ENCODE measurements at regions not wholly inside any gene's neighbourhood (a gene's known extent, or its start where the extent isn't known, plus 50 kb on each side); places are given as distances from the start of the nearest gene placed in this dataset.

DNA sequence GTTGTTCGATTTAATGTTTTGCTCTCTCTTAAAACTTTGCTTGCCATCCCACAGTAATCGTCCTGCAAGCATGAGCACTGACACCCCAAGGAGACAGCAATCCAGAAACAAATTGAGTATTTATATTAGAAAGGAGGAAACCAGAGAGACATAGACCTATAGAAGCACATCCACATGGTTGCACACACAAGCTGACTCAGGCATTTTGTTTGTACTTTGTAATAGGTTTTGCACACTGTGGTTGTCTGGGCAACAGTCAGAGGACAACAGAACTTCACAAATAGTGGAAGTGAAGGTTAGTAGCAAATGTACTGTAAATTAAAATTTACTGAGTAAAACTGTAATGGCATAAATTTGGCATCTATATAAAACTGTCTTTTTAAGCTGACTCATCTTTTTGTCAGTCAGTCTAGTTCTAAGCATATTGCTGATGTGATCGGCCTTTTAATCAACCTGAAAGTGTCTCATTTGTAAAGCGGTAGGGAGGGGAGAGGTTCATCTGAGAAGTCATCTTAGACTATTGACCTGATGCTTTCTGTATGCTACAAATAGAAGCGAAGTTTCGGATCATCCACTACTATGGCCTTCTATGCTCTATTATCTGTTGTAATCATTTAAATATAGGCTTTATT lies 1624.7 kb downstream of the ARAP2 start:
- H3K4me1 ChIP-seq (ENCODE audit: control insufficient read depth, insufficient read depth, low read length) = no peaks in the 10 kb centered on the region
- no peaks in the 10 kb centered on the region for H3K36me3 ChIP-seq (ENCODE audit: control insufficient read depth, insufficient read depth, low read length)
- no peak overlapping the region for H3K4me3 ChIP-seq (ENCODE audit: low read depth, low read length)
- no peak overlapping the region for H3K9ac ChIP-seq (ENCODE audit: low read depth, low read length)
- H3K9me3 ChIP-seq (ENCODE audit: control insufficient read depth, insufficient read depth, low read length) = no peaks in the 10 kb centered on the region
- no peaks in the 10 kb centered on the region for H3K27me3 ChIP-seq (ENCODE audit: control insufficient read depth, insufficient read depth, low read length)

DNA sequence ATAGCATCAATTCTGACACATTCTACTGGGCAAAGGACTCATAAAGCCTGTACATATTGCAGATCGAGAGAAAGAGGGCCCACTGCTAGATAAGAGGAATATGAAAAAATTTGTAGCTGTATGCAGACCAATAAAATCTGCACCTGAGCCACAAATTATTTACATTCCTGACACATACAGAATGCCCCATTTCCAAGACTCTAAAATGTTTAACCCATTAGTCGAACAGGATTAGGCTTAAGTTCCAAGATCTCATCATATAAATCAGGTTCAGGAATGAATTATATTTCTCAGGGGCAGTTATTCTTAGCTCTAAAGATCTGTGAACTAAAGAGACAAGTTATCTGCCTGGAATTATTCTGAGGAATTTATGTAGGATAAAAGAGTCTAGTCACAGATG lies 1615.8 kb downstream of the ARAP2 start:
- Histone ChIP-seq H3K9me3 (ENCODE audit: control insufficient read depth, insufficient read depth, low read length) (no peaks in the 10 kb centered on the region), H3K4me1 (ENCODE audit: control insufficient read depth, insufficient read depth, low read length) (no peaks in the 10 kb centered on the region), H3K36me3 (ENCODE audit: control insufficient read depth, insufficient read depth, low read length) (no peaks in the 10 kb centered on the region), H3K27me3 (ENCODE audit: control insufficient read depth, insufficient read depth, low read length) (no peaks in the 10 kb centered on the region), H3K9ac (ENCODE audit: low read depth, low read length) (no peak overlapping the region), H3K4me3 (ENCODE audit: low read depth, low read length) (no peak overlapping the region)

DNA sequence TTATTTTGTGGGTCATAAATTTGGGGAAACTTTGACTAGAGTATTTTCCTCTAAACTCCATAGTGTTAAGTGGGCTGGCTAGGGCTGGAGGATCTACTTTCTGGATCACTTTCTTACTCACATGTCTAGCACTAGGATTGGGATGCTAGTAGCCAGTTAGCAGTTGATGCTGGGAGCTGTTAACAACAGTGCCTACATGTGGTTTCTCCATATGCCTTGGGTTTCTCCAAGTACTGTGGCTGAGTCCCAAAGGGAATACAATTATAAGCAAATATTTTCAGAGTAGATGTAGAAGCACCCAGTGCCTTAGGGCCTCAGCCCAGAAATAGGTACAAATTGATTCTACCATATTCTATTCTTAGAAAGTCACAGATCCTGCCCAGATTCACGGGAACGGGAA lies 1614.9 kb downstream of the ARAP2 start:
- Histone ChIP-seq H3K9me3 (ENCODE audit: control insufficient read depth, insufficient read depth, low read length) (no peaks in the 10 kb centered on the region), H3K27me3 (ENCODE audit: control insufficient read depth, insufficient read depth, low read length) (no peaks in the 10 kb centered on the region), H3K4me3 (ENCODE audit: low read depth, low read length) (no peak overlapping the region), H3K4me1 (ENCODE audit: control insufficient read depth, insufficient read depth, low read length) (no peaks in the 10 kb centered on the region), H3K9ac (ENCODE audit: low read depth, low read length) (no peak overlapping the region), H3K36me3 (ENCODE audit: control insufficient read depth, insufficient read depth, low read length) (no peaks in the 10 kb centered on the region)

DNA sequence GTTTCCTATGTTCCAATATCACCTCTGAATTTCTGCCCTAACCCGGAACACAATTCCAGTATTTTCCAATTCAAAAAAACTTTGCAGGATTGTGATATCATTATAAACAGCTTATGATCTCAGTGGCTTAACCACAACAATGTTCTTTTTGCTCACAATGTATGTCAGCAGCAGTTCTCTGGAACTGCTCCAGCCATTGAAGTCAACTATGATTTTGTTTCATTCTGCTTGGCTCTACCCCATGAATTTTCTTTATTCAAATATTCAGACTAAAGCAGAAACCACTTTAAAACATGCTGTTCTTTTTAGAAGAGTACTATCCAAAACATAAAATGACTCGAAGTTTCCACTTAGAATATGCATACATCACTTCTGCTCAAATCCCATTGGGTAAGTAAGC lies 1611.1 kb downstream of the ARAP2 start:
- no peaks in the 10 kb centered on the region for H3K27me3 ChIP-seq (ENCODE audit: control insufficient read depth, insufficient read depth, low read length)
- H3K9me3 ChIP-seq (ENCODE audit: control insufficient read depth, insufficient read depth, low read length) = no peaks in the 10 kb centered on the region
- H3K4me1 ChIP-seq (ENCODE audit: control insufficient read depth, insufficient read depth, low read length) = no peaks in the 10 kb centered on the region
- no peaks in the 10 kb centered on the region for H3K36me3 ChIP-seq (ENCODE audit: control insufficient read depth, insufficient read depth, low read length)
- no peak overlapping the region for H3K9ac ChIP-seq (ENCODE audit: low read depth, low read length)
- H3K4me3 ChIP-seq (ENCODE audit: low read depth, low read length) = no peak overlapping the region

DNA sequence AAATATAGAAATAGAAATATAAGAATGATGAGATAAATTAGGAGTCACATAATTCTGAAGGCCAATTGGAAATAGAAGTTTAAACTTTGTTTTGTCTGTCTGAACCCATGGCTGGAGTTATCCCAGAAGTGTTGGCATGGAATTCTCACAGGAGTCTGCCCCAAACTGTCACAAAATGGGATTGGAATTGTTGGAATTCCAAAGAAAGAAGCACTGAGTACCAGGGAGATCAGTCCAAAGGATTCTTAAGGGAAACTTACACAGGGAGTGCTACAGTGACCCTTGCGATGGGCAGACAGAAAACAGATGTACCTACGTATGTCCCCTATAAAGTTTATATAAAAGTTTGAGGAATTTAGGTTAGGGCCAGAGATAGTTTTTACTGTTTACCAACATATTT lies 1607.7 kb downstream of the ARAP2 start:
- no peak overlapping the region for H3K9ac ChIP-seq (ENCODE audit: low read depth, low read length)
- no peaks in the 10 kb centered on the region for H3K27me3 ChIP-seq (ENCODE audit: control insufficient read depth, insufficient read depth, low read length)
- H3K4me3 ChIP-seq (ENCODE audit: low read depth, low read length) = no peak overlapping the region
- no peaks in the 10 kb centered on the region for H3K4me1 ChIP-seq (ENCODE audit: control insufficient read depth, insufficient read depth, low read length)
- H3K9me3 ChIP-seq (ENCODE audit: control insufficient read depth, insufficient read depth, low read length) = no peaks in the 10 kb centered on the region
- H3K36me3 ChIP-seq (ENCODE audit: control insufficient read depth, insufficient read depth, low read length) = no peaks in the 10 kb centered on the region

DNA sequence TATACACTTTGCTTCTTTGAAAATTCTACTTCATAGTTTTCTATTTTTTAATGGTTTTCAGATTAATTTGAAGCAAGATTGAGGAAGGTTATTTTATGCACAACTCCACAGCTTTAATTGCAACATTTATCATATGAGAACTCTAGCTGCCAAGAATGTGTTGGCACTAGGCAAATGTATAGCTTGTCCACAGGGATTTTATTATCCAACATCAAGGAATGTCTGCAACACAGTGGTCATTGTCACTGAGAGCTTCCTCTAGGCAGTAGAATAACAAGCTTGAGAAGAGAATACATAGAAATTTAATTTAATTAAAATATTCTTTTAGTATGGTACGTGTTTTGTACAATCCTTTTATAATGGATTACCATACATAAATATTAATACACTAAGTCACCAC lies 1600.8 kb downstream of the ARAP2 start:
- no peak overlapping the region for H3K9ac ChIP-seq (ENCODE audit: low read depth, low read length)
- no peaks in the 10 kb centered on the region for H3K36me3 ChIP-seq (ENCODE audit: control insufficient read depth, insufficient read depth, low read length)
- no peaks in the 10 kb centered on the region for H3K4me1 ChIP-seq (ENCODE audit: control insufficient read depth, insufficient read depth, low read length)
- no peaks in the 10 kb centered on the region for H3K27me3 ChIP-seq (ENCODE audit: control insufficient read depth, insufficient read depth, low read length)
- H3K9me3 ChIP-seq (ENCODE audit: control insufficient read depth, insufficient read depth, low read length) = no peaks in the 10 kb centered on the region
- H3K4me3 ChIP-seq (ENCODE audit: low read depth, low read length) = no peak overlapping the region

DNA sequence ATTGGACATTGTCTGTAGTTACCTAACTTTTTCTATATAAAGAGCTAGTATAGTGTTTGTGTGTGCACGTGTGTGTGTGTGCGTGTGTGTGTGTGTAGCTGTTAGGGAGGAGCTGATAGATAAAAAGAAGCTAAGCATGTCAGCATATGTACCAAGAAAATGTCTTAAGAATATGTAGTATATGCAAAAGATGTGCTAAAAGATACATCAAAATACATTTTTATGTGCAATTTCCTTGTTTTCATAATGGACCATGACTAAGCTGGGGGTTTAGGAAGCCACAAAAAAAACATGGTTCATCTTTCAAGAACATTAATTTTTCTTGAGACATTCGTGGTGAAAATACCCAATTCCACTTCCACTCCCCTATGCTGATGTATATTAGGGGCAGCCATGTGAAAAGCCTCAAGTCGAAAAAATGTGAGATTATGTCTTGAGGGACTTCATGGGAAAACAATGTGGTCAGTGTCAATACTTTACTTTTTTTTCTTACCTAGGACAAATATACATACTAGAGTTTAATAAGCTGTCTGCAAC lies 1599.7 kb downstream of the ARAP2 start:
- no peaks in the 10 kb centered on the region for H3K9me3 ChIP-seq (ENCODE audit: control insufficient read depth, insufficient read depth, low read length)

DNA sequence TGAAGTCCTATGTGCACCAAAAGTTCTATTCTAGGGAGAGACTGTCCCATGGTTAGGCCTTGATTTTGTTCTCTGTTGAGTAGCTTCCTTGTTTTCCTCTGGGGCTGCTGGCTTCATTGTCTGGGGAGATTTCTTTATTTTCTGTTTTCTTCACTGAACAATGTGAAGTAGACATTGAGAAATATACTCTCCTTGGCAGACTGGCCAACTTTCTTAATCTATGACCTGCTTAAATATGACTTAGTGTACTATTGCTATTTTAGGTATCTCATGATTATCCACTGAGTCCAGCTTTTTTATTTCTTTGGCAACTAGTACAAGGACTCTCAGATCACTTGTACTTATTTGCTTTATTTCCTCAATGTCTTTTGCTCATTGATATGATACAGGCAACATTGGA lies 1594.6 kb downstream of the ARAP2 start:
- H3K4me1 ChIP-seq (ENCODE audit: control insufficient read depth, insufficient read depth, low read length) = no peaks in the 10 kb centered on the region
- no peak overlapping the region for H3K9ac ChIP-seq (ENCODE audit: low read depth, low read length)
- H3K9me3 ChIP-seq (ENCODE audit: control insufficient read depth, insufficient read depth, low read length) = no peaks in the 10 kb centered on the region
- no peaks in the 10 kb centered on the region for H3K27me3 ChIP-seq (ENCODE audit: control insufficient read depth, insufficient read depth, low read length)
- H3K36me3 ChIP-seq (ENCODE audit: control insufficient read depth, insufficient read depth, low read length) = no peaks in the 10 kb centered on the region
- no peak overlapping the region for H3K4me3 ChIP-seq (ENCODE audit: low read depth, low read length)

More for the DNA sequence above, 1599.7 kb downstream of the ARAP2 start:
- H3K4me3 ChIP-seq (ENCODE audit: low read depth, low read length) = no peak overlapping the region
- no peaks in the 10 kb centered on the region for H3K4me1 ChIP-seq (ENCODE audit: control insufficient read depth, insufficient read depth, low read length)
- H3K36me3 ChIP-seq (ENCODE audit: control insufficient read depth, insufficient read depth, low read length) = no peaks in the 10 kb centered on the region
- no peaks in the 10 kb centered on the region for H3K27me3 ChIP-seq (ENCODE audit: control insufficient read depth, insufficient read depth, low read length)
- H3K9ac ChIP-seq (ENCODE audit: low read depth, low read length) = no peak overlapping the region

DNA sequence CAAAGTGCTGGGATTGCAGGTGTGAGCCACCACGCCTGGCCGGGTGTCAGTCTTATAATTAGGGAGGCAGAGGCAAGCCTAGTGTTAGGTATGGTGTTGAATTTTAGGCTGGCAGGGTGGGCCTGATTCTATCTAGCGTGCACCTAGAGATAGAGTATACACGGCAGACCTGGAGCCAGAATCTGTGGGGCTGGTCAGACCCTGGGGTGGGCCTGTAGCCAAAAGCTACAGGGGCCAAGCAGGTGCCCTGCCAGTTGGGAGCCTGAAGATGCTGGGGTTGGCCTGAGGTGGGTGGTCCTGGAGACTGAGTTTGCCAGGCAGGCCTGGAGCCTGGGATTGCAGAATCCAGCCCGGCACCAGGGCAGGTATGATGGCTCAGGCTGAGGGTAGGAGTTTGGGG lies 1580.3 kb downstream of the ARAP2 start:
- no peaks in the 10 kb centered on the region for H3K9me3 ChIP-seq (ENCODE audit: control insufficient read depth, insufficient read depth, low read length)
- H3K4me3 ChIP-seq (ENCODE audit: low read depth, low read length) = no peak overlapping the region
- H3K27me3 ChIP-seq (ENCODE audit: control insufficient read depth, insufficient read depth, low read length) = no peaks in the 10 kb centered on the region
- H3K4me1 ChIP-seq (ENCODE audit: control insufficient read depth, insufficient read depth, low read length) = no peaks in the 10 kb centered on the region
- no peak overlapping the region for H3K9ac ChIP-seq (ENCODE audit: low read depth, low read length)
- H3K36me3 ChIP-seq (ENCODE audit: control insufficient read depth, insufficient read depth, low read length) = no peaks in the 10 kb centered on the region

DNA sequence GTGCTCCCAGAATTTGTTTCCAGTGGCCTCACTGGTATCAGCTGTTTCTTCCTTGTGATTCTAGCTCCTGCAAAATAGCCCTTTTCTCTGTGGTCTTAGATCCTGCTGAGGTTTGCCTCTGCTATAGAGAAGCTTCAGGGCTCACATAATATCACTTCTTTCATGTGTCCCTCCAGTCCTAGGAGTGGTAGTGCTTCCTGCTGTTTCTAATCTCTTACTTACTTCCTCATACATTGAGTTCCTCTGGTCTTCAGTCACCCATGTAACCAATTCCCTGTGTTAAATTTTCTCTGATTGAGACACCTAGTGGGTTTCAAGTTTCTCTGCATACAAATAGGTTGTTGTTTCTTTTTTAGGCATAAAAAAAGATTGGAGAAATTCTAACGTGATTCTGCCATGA lies 1567.9 kb downstream of the ARAP2 start:
- no peaks in the 10 kb centered on the region for H3K27me3 ChIP-seq (ENCODE audit: control insufficient read depth, insufficient read depth, low read length)
- H3K9me3 ChIP-seq (ENCODE audit: control insufficient read depth, insufficient read depth, low read length) = no peaks in the 10 kb centered on the region
- no peak overlapping the region for H3K4me3 ChIP-seq (ENCODE audit: low read depth, low read length)
- H3K4me1 ChIP-seq (ENCODE audit: control insufficient read depth, insufficient read depth, low read length) = peaks cover 3% of the 10 kb centered on the region
- no peak overlapping the region for H3K9ac ChIP-seq (ENCODE audit: low read depth, low read length)
- no peaks in the 10 kb centered on the region for H3K36me3 ChIP-seq (ENCODE audit: control insufficient read depth, insufficient read depth, low read length)

DNA sequence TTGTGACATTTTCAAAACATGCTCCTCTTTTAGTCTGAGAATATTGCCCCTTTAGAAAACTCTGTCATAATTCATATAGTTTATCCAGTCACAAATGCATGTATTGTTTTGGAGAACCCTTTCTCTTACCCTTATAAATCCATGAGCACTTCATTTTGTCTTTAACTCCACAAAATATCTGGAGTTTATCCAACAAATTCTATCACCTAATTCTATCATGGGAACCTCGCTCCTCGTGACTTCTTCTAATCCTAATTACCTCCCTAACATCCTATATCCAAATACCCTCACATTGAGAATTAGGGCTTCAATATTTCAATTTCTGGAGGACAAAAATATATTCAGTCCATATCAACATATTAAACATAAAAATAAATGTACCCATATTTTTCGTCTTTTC lies 1565.9 kb downstream of the ARAP2 start:
- Histone ChIP-seq H3K27me3 (ENCODE audit: control insufficient read depth, insufficient read depth, low read length) (no peaks in the 10 kb centered on the region), H3K36me3 (ENCODE audit: control insufficient read depth, insufficient read depth, low read length) (no peaks in the 10 kb centered on the region), H3K9me3 (ENCODE audit: control insufficient read depth, insufficient read depth, low read length) (no peaks in the 10 kb centered on the region), H3K9ac (ENCODE audit: low read depth, low read length) (no peak overlapping the region), H3K4me1 (ENCODE audit: control insufficient read depth, insufficient read depth, low read length) (peaks cover 3% of the 10 kb centered on the region), H3K4me3 (ENCODE audit: low read depth, low read length) (no peak overlapping the region)

DNA sequence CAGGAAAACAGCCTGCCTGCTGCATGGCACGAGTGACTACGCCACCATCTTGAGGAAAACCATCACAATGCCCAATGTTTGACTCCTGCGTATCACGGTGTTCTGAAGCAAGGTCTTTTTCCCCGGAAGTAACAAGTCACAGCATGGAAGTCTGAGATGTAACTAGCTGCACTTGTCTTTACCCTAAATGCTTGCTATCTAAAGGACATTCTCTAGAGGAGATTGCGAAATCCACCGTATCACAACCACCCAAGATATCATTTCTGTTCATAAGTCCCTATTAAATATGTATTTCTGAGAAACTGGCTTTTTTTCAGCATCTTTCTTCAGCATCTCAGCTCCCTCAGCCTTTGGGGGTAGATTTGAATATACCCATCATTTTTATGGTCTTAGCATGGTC lies 1565.1 kb downstream of the ARAP2 start:
- no peak overlapping the region for H3K9ac ChIP-seq (ENCODE audit: low read depth, low read length)
- H3K4me3 ChIP-seq (ENCODE audit: low read depth, low read length) = no peak overlapping the region
- H3K27me3 ChIP-seq (ENCODE audit: control insufficient read depth, insufficient read depth, low read length) = no peaks in the 10 kb centered on the region
- no peaks in the 10 kb centered on the region for H3K36me3 ChIP-seq (ENCODE audit: control insufficient read depth, insufficient read depth, low read length)
- H3K4me1 ChIP-seq (ENCODE audit: control insufficient read depth, insufficient read depth, low read length) = peaks cover 3% of the 10 kb centered on the region
- H3K9me3 ChIP-seq (ENCODE audit: control insufficient read depth, insufficient read depth, low read length) = no peaks in the 10 kb centered on the region
